ENCODE measurements at regions not wholly inside any gene's neighbourhood (a gene's known extent, or its start where the extent isn't known, plus 50 kb on each side); places are given as distances from the start of the nearest gene placed in this dataset.

GRCh38 chr16:52234626-52235025, 312.3 kb downstream of the TOX3 start:
- no peaks in the 10 kb centered on the region for H3K9me2 ChIP-seq (ENCODE audit: insufficient read depth, low read length)
- H3K27ac ChIP-seq (ENCODE audit: low read depth, low read length, poor library complexity, severe bottlenecking), result no peak overlapping the region
- H3K36me3 ChIP-seq (ENCODE audit: insufficient read depth, low read length), result no peaks in the 10 kb centered on the region
- no peak overlapping the region for H3K4me3 ChIP-seq (ENCODE audit: low read depth, low read length, poor library complexity, severe bottlenecking)
- ChIA-PET POLR2A (no interaction called here), CTCF (ENCODE audit: unreplicated experiment) (no interaction called here)
- DNase-seq (ENCODE audit: low spot score), result no peak
- intact Hi-C loops (cut with micrococcal nuclease; ENCODE audit: unreplicated experiment), result no loop called here
- no peaks in the 10 kb centered on the region for H3K4me1 ChIP-seq (ENCODE audit: insufficient read depth, low read length, poor library complexity, severe bottlenecking)
- no peaks in the 10 kb centered on the region for H3K9me3 ChIP-seq (ENCODE audit: low read length)
- H4K20me1 ChIP-seq (ENCODE audit: insufficient read depth, low read length), result no peaks in the 10 kb centered on the region
- no peaks in the 10 kb centered on the region for H3K79me2 ChIP-seq (ENCODE audit: insufficient read depth, low read depth, low read length)
- no peak overlapping the region for H3K4me2 ChIP-seq (ENCODE audit: low read length)
- no peak for TF ChIP-seq EZH2phosphoT487 (IDR thresholded peaks at IDR 0.05; ENCODE audit: borderline replicate concordance, low read depth, low read length)
- TF ChIP-seq CTCF (conservative IDR thresholded peaks at IDR 0.05; ENCODE audit: low read length), result no peak
- no peak overlapping the region for H2AFZ ChIP-seq (ENCODE audit: low read length)
- BruUV-seq (replicated peaks), result no TSS peak

GRCh38 chr16:52229471-52229870, 317.5 kb downstream of the TOX3 start:
- intact Hi-C loops (cut with micrococcal nuclease; ENCODE audit: unreplicated experiment), result no loop called here

GRCh38 chr16:52227851-52228250, 319.1 kb downstream of the TOX3 start:
- Histone ChIP-seq H4K20me1 (ENCODE audit: insufficient read depth, low read length) (no peaks in the 10 kb centered on the region), H3K4me2 (ENCODE audit: low read length) (no peak overlapping the region), H3K36me3 (ENCODE audit: insufficient read depth, low read length) (no peaks in the 10 kb centered on the region), H3K9me3 (ENCODE audit: low read length) (no peaks in the 10 kb centered on the region), H2AFZ (ENCODE audit: low read length) (no peak overlapping the region), H3K79me2 (ENCODE audit: insufficient read depth, low read depth, low read length) (no peaks in the 10 kb centered on the region), H3K27ac (ENCODE audit: low read depth, low read length, poor library complexity, severe bottlenecking) (no peak overlapping the region), H3K9me2 (ENCODE audit: insufficient read depth, low read length) (no peaks in the 10 kb centered on the region), H3K4me1 (ENCODE audit: insufficient read depth, low read length, poor library complexity, severe bottlenecking) (no peaks in the 10 kb centered on the region), H3K4me3 (ENCODE audit: low read depth, low read length, poor library complexity, severe bottlenecking) (no peak overlapping the region)
- POLR2A ChIA-PET, result no interaction called here
- BruUV-seq (replicated peaks), result no TSS peak
- CTCF ChIA-PET (ENCODE audit: unreplicated experiment), result no interaction called here
- intact Hi-C loops (cut with micrococcal nuclease; ENCODE audit: unreplicated experiment), result no loop called here
- DNase-seq (ENCODE audit: low spot score), result no peak
- TF ChIP-seq EZH2phosphoT487 (IDR thresholded peaks at IDR 0.05; ENCODE audit: borderline replicate concordance, low read depth, low read length) (no peak), CTCF (conservative IDR thresholded peaks at IDR 0.05; ENCODE audit: low read length) (no peak)

More at GRCh38 chr16:52229471-52229870, 317.5 kb downstream of the TOX3 start:
- Histone ChIP-seq H4K20me1 (ENCODE audit: insufficient read depth, low read length) (no peaks in the 10 kb centered on the region), H3K9me2 (ENCODE audit: insufficient read depth, low read length) (no peaks in the 10 kb centered on the region), H3K4me3 (ENCODE audit: low read depth, low read length, poor library complexity, severe bottlenecking) (no peak overlapping the region), H2AFZ (ENCODE audit: low read length) (no peak overlapping the region), H3K4me2 (ENCODE audit: low read length) (no peak overlapping the region), H3K79me2 (ENCODE audit: insufficient read depth, low read depth, low read length) (no peaks in the 10 kb centered on the region), H3K27ac (ENCODE audit: low read depth, low read length, poor library complexity, severe bottlenecking) (no peak overlapping the region), H3K9me3 (ENCODE audit: low read length) (no peaks in the 10 kb centered on the region), H3K36me3 (ENCODE audit: insufficient read depth, low read length) (no peaks in the 10 kb centered on the region), H3K4me1 (ENCODE audit: insufficient read depth, low read length, poor library complexity, severe bottlenecking) (no peaks in the 10 kb centered on the region)
- CTCF ChIA-PET (ENCODE audit: unreplicated experiment), result no interaction called here
- POLR2A ChIA-PET, result interaction anchor here (0.7 kb wide), 1 partner anchor 1393 kb away, joined by 3 read pairs; no protein-coding TSS in a partner anchor
- DNase-seq (ENCODE audit: low spot score), result no peak
- no TSS peak for BruUV-seq (replicated peaks)
- TF ChIP-seq EZH2phosphoT487 (IDR thresholded peaks at IDR 0.05; ENCODE audit: borderline replicate concordance, low read depth, low read length) (no peak), CTCF (conservative IDR thresholded peaks at IDR 0.05; ENCODE audit: low read length) (no peak)

Measured in OCI-LY7 (cell line).